NCI-H69 (cell line): ENCODE measurements at regions not wholly inside any gene's neighbourhood (a gene's known extent, or its start where the extent isn't known, plus 50 kb on each side); places are given as distances from the start of the nearest gene placed in this dataset.
A peak's percentile ranks its signal among the peaks of the same experiment; 100 is the strongest.

Experiments
- DNase-seq: peaks from one replicate; lab custom pipeline; 2025; lab: John Stamatoyannopoulos, UW

GRCh38 chr7:159263430-159263829, 118.8 kb upstream of the VIPR2 start:
- DNase-seq = no peak

GRCh38 chr7:159253657-159254056, 109.0 kb upstream of the VIPR2 start:
- no peak for DNase-seq

- DNase-seq = no peak
Measured at GRCh38 chr7:159250471-159250870, 105.8 kb upstream of the VIPR2 start.

- no peak for DNase-seq
Measured at GRCh38 chr7:159249671-159250070, 105.0 kb upstream of the VIPR2 start.

- no peak for DNase-seq
Measured at GRCh38 chr7:159247910-159248309, 103.2 kb upstream of the VIPR2 start.

- no peak for DNase-seq
Measured at GRCh38 chr7:159246702-159247480, 102.2 kb upstream of the VIPR2 start.

- DNase-seq = no peak
Measured at GRCh38 chr7:159240962-159241361, 96.3 kb upstream of the VIPR2 start.

- no peak for DNase-seq
Measured at GRCh38 chr7:159239028-159239427, 94.4 kb upstream of the VIPR2 start.

GRCh38 chr7:159238541-159238940, 93.9 kb upstream of the VIPR2 start:
- DNase-seq = no peak

GRCh38 chr7:159237022-159237653, 92.5 kb upstream of the VIPR2 start:
- DNase-seq = no peak

GRCh38 chr7:159231017-159231416, 86.3 kb upstream of the VIPR2 start:
- peak; percentile 8 for DNase-seq

- no peak for DNase-seq
Measured at GRCh38 chr7:159229683-159230475, 85.2 kb upstream of the VIPR2 start.

GRCh38 chr7:159227433-159227832, 82.8 kb upstream of the VIPR2 start:
- DNase-seq = no peak

GRCh38 chr7:159226011-159226702, 81.5 kb upstream of the VIPR2 start:
- DNase-seq = no peak

- peak; percentile 22 for DNase-seq
Measured at GRCh38 chr7:159218607-159219006, 73.9 kb upstream of the VIPR2 start.

- peak; percentile 15 for DNase-seq
Measured at GRCh38 chr7:159218170-159218569, 73.5 kb upstream of the VIPR2 start.

- DNase-seq = no peak
Measured at GRCh38 chr7:159215076-159215475, 70.4 kb upstream of the VIPR2 start.

GRCh38 chr7:159213253-159213652, 68.6 kb upstream of the VIPR2 start:
- DNase-seq = no peak

GRCh38 chr7:159212226-159212625, 67.6 kb upstream of the VIPR2 start:
- DNase-seq = no peak

GRCh38 chr7:159211540-159212182, 67.0 kb upstream of the VIPR2 start:
- DNase-seq = no peak

- DNase-seq = no peak
Measured at GRCh38 chr7:159210581-159211235, 66.0 kb upstream of the VIPR2 start.
